ENCODE measurements at regions not wholly inside any gene's neighbourhood (a gene's known extent, or its start where the extent isn't known, plus 50 kb on each side); places are given as distances from the start of the nearest gene placed in this dataset.

DNA sequence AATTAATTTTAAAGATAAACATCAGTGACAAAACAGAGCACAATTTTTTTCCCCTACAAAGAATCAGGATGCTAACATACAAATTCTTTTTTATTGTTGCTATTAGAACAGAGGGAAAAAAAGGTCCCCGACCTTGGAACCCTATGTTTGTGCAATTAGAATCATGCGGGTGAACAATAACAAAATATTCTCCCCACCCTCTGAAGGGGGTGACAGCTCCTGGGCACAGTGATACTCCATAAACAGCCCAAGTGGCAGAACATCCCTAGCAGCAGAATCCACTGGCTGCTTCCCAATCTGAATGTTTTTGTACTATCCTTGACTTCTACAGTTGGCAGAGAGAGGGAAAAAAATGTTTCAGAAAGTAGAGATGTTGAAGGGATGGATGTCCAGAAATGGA is 87.7 kb upstream of the TLL1 start:
- Histone ChIP-seq H3K9me2 (ENCODE audit: low read depth, low read length) (no peaks in the 10 kb centered on the region), H3K36me3 (ENCODE audit: insufficient read depth, low read length) (no peaks in the 10 kb centered on the region), H3K4me2 (ENCODE audit: low read length) (no peak overlapping the region), H4K20me1 (ENCODE audit: insufficient read depth, low read length) (no peaks in the 10 kb centered on the region), H3K9me3 (ENCODE audit: low read length) (no peaks in the 10 kb centered on the region), H3K4me1 (ENCODE audit: insufficient read depth, low read length, severe bottlenecking) (no peaks in the 10 kb centered on the region), H3K27ac (ENCODE audit: low read depth, low read length, poor library complexity, severe bottlenecking) (no peak overlapping the region), H3K4me3 (ENCODE audit: low read depth, low read length, poor library complexity, severe bottlenecking) (no peak overlapping the region), H3F3A (ENCODE audit: insufficient read depth, low read length) (no peaks in the 10 kb centered on the region), H3K79me2 (ENCODE audit: insufficient read depth, low read length) (no peaks in the 10 kb centered on the region), H2AFZ (ENCODE audit: low read length) (no peak overlapping the region), H3K27me3 (ENCODE audit: insufficient read depth, low read length) (no peaks in the 10 kb centered on the region), H3K9ac (ENCODE audit: low read length) (no peak overlapping the region)
- TF ChIP-seq EZH2 (IDR thresholded peaks at IDR 0.05; ENCODE audit: borderline replicate concordance, low read length) (no peak), CTCF (IDR thresholded peaks at IDR 0.05; ENCODE audit: low read length) (no peak)

DNA sequence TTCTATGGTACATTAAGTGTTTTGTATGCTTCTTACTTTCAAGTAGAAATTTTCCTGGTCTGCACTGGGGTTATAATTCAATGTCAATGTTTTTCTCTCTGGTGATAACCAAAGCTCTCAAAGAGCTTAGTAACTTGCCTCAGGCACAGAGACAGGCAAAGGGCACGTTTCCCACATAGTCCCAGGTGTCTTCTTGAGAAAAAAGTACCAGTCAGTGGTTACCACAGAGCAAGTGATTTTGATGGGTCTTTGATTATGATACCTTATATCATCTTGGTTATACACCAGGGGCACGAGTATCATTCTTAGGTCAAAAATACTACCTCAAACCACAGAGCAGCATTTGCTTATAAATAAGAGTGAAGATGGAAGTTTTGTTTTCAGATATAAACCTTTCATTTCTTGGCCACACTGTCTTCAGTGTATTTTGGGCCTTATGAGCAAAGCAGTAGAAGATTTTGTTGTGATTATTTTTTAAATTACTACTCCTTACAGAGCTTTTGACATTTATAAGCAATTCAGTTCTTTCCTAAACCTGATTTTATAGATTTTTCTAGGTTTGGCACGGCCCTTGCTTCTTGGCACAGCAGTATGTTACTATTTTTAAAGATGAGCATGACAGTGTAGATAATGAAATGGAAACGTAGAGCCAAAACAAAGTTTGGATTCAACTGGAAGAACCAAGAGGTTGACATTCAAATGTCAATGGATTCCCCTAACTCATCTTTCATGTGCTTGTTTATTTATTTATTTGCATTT is 85.3 kb upstream of the TLL1 start:
- Histone ChIP-seq H3K4me1 (ENCODE audit: insufficient read depth, low read length, severe bottlenecking) (no peaks in the 10 kb centered on the region), H3K27me3 (ENCODE audit: insufficient read depth, low read length) (no peaks in the 10 kb centered on the region), H3F3A (ENCODE audit: insufficient read depth, low read length) (no peaks in the 10 kb centered on the region), H4K20me1 (ENCODE audit: insufficient read depth, low read length) (no peaks in the 10 kb centered on the region), H3K4me2 (ENCODE audit: low read length) (no peak overlapping the region), H3K36me3 (ENCODE audit: insufficient read depth, low read length) (no peaks in the 10 kb centered on the region), H3K27ac (ENCODE audit: low read depth, low read length, poor library complexity, severe bottlenecking) (no peak overlapping the region), H3K9me3 (ENCODE audit: low read length) (no peaks in the 10 kb centered on the region), H3K9me2 (ENCODE audit: low read depth, low read length) (no peaks in the 10 kb centered on the region), H3K79me2 (ENCODE audit: insufficient read depth, low read length) (no peaks in the 10 kb centered on the region), H3K4me3 (ENCODE audit: low read depth, low read length, poor library complexity, severe bottlenecking) (no peak overlapping the region), H2AFZ (ENCODE audit: low read length) (no peak overlapping the region), H3K9ac (ENCODE audit: low read length) (no peak overlapping the region)
- TF ChIP-seq CTCF (IDR thresholded peaks at IDR 0.05; ENCODE audit: low read length) = no peak
- no peak for TF ChIP-seq EZH2 (IDR thresholded peaks at IDR 0.05; ENCODE audit: borderline replicate concordance, low read length)

DNA sequence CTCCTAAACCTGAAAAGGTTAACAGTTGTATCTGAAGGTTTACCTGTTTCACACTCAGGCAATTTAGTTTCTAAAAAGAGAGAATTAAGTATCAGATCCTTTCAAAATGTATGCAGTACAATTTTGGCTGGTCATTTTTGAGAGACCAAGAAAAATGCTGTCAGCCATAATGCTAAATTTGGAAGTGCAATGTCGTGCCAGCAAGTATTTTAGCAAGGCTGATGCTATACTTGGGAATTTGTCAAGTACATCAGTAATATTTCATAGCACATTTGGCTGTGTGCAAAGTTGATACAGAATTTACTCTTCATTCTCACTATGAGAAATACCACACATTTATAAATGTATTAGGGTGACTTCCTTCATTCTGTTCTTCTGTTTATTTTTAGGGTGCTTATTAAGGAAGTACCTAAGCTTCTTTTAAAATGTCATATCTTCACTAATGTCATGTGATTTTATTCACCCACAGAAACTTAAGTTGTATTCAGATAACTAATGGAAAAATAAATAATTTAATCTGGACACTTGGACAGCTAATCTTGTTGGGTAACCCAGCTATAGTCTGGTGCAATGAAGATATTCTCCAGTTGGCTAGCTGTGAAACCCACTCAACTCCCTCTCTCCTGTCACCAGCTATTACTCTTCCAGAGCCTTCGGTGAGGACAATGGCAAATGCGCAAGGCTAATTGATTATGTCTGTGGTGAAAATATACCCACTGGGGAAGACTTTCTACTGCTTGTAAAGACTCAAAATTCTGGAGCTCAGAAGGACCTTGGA is 84.2 kb upstream of the TLL1 start:
- Histone ChIP-seq H3K4me3 (ENCODE audit: low read depth, low read length, poor library complexity, severe bottlenecking) (no peak overlapping the region), H3K4me2 (ENCODE audit: low read length) (no peak overlapping the region), H3K9ac (ENCODE audit: low read length) (no peak overlapping the region), H2AFZ (ENCODE audit: low read length) (no peak overlapping the region), H3K4me1 (ENCODE audit: insufficient read depth, low read length, severe bottlenecking) (no peaks in the 10 kb centered on the region), H4K20me1 (ENCODE audit: insufficient read depth, low read length) (no peaks in the 10 kb centered on the region), H3K36me3 (ENCODE audit: insufficient read depth, low read length) (no peaks in the 10 kb centered on the region), H3K79me2 (ENCODE audit: insufficient read depth, low read length) (no peaks in the 10 kb centered on the region), H3K27ac (ENCODE audit: low read depth, low read length, poor library complexity, severe bottlenecking) (no peak overlapping the region), H3K27me3 (ENCODE audit: insufficient read depth, low read length) (no peaks in the 10 kb centered on the region), H3F3A (ENCODE audit: insufficient read depth, low read length) (no peaks in the 10 kb centered on the region), H3K9me3 (ENCODE audit: low read length) (no peaks in the 10 kb centered on the region), H3K9me2 (ENCODE audit: low read depth, low read length) (no peaks in the 10 kb centered on the region)
- no peak for TF ChIP-seq EZH2 (IDR thresholded peaks at IDR 0.05; ENCODE audit: borderline replicate concordance, low read length)
- TF ChIP-seq CTCF (IDR thresholded peaks at IDR 0.05; ENCODE audit: low read length) = no peak
